Activated T-cell treated with anti-CD3 and anti-CD28 coated beads, Interleukin-2, amount 50 U/mL, for 72 hours (primary cell): ENCODE measurements at regions not wholly inside any gene's neighbourhood (a gene's known extent, or its start where the extent isn't known, plus 50 kb on each side); places are given as distances from the start of the nearest gene placed in this dataset.

Experiments
- ATAC-seq, 2 donors: fragments of 150-1000 bp; cut with Tn5 transposase; replicated peaks in 1 of 2; 2 replicates each; pipeline ENCODE4 v1.10.0; 2021; ENCODE audit warnings: moderate library complexity in 2 of 2, mild to moderate bottlenecking in 1 of 2
- DNase-seq, 2 donors: peaks; one replicate each; pipeline ENCODE4 v3.0.0; 2021 to 2022; ENCODE audit warnings: mixed read lengths in 1 of 2
- H3K27ac Mint-ChIP-seq: one replicate; pipeline ENCODE4 v1.8.0; 2022; ENCODE audit warnings: mild to moderate bottlenecking, moderate library complexity, mixed read lengths
- H3K27me3 Mint-ChIP-seq: one replicate; pipeline ENCODE4 v1.8.0; 2022; ENCODE audit warnings: low read depth, mixed read lengths
- H3K36me3 Mint-ChIP-seq, 2 donors: one replicate each; pipeline ENCODE4 v1.8.0; 2022; ENCODE audit warnings: mixed read lengths in 2 of 2, mild to moderate bottlenecking in 1 of 2; ENCODE audit not compliant: insufficient read depth in 2 of 2
- H3K4me1 Mint-ChIP-seq: one replicate; pipeline ENCODE4 v1.8.0; 2022; ENCODE audit warnings: low read depth, mixed read lengths
- H3K4me3 Mint-ChIP-seq, 2 donors: one replicate each; pipeline ENCODE4 v1.8.0; 2022; ENCODE audit warnings: mild to moderate bottlenecking in 2 of 2, mixed read lengths in 2 of 2, moderate library complexity in 2 of 2
- H3K9me3 Mint-ChIP-seq, 2 donors: one replicate each; pipeline ENCODE4 v1.8.0; 2022; ENCODE audit warnings: mixed read lengths in 2 of 2

GRCh38 chr4:31106419-31106818 is 386.2 kb downstream of the PCDH7 start:
- peaks cover 3 to 4% of the 10 kb centered on the region in 2 donors for H3K9me3 Mint-ChIP-seq
- H3K4me1 Mint-ChIP-seq, result no peaks in the 10 kb centered on the region
- ATAC-seq (no peak), DNase-seq (no peak)
- no peak overlapping the region for H3K27ac Mint-ChIP-seq
- H3K27me3 Mint-ChIP-seq, result no peaks in the 10 kb centered on the region
- H3K4me3 Mint-ChIP-seq, result no peak overlapping the region
- H3K36me3 Mint-ChIP-seq, result no peaks in the 10 kb centered on the region

GRCh38 chr4:31107362-31107761 is 387.2 kb downstream of the PCDH7 start:
- H3K4me3 Mint-ChIP-seq, result no peak overlapping the region
- no peaks in the 10 kb centered on the region for H3K27me3 Mint-ChIP-seq
- H3K4me1 Mint-ChIP-seq, result no peaks in the 10 kb centered on the region
- no peak for DNase-seq
- ATAC-seq, result no peak
- H3K9me3 Mint-ChIP-seq, result peaks cover 3 to 4% of the 10 kb centered on the region in 2 donors
- no peak overlapping the region for H3K27ac Mint-ChIP-seq
- no peaks in the 10 kb centered on the region for H3K36me3 Mint-ChIP-seq

- Mint-ChIP-seq H3K4me1 (no peaks in the 10 kb centered on the region), H3K9me3 (peaks cover under 1 to 3% of the 10 kb centered on the region in 2 donors), H3K27ac (no peak overlapping the region), H3K36me3 (no peaks in the 10 kb centered on the region), H3K27me3 (no peaks in the 10 kb centered on the region), H3K4me3 (no peak overlapping the region)
- ATAC-seq (no peak), DNase-seq (no peak)
Measured at GRCh38 chr4:31108762-31109161, 388.6 kb downstream of the PCDH7 start.

GRCh38 chr4:31111790-31112189 is 391.6 kb downstream of the PCDH7 start:
- Mint-ChIP-seq H3K36me3 (no peaks in the 10 kb centered on the region), H3K27ac (no peak overlapping the region), H3K9me3 (peaks cover 0 to 3% of the 10 kb centered on the region in 2 donors), H3K27me3 (no peaks in the 10 kb centered on the region), H3K4me3 (no peak overlapping the region), H3K4me1 (no peaks in the 10 kb centered on the region)
- ATAC-seq (no peak), DNase-seq (no peak)

GRCh38 chr4:31114816-31115215 is 394.6 kb downstream of the PCDH7 start:
- no peaks in the 10 kb centered on the region for H3K36me3 Mint-ChIP-seq
- DNase-seq, result no peak
- no peaks in the 10 kb centered on the region for H3K4me1 Mint-ChIP-seq
- H3K27me3 Mint-ChIP-seq, result no peaks in the 10 kb centered on the region
- ATAC-seq, result no peak
- H3K9me3 Mint-ChIP-seq, result no peaks in the 10 kb centered on the region
- no peak overlapping the region for H3K4me3 Mint-ChIP-seq
- H3K27ac Mint-ChIP-seq, result no peak overlapping the region

- Mint-ChIP-seq H3K27ac (no peak overlapping the region), H3K9me3 (peaks cover 0 to 9% of the 10 kb centered on the region in 2 donors), H3K4me3 (no peak overlapping the region), H3K27me3 (no peaks in the 10 kb centered on the region), H3K4me1 (no peaks in the 10 kb centered on the region), H3K36me3 (no peaks in the 10 kb centered on the region)
- ATAC-seq (no peak), DNase-seq (no peak)
Measured at GRCh38 chr4:31124008-31124585, 403.9 kb downstream of the PCDH7 start.

- Mint-ChIP-seq H3K4me1 (no peaks in the 10 kb centered on the region), H3K4me3 (no peak overlapping the region), H3K9me3 (peaks cover 0 to 9% of the 10 kb centered on the region in 2 donors), H3K36me3 (no peaks in the 10 kb centered on the region), H3K27ac (no peak overlapping the region), H3K27me3 (no peaks in the 10 kb centered on the region)
- DNase-seq (no peak), ATAC-seq (no peak)
Measured at GRCh38 chr4:31125061-31125460, 404.9 kb downstream of the PCDH7 start.

GRCh38 chr4:31125496-31125895 is 405.3 kb downstream of the PCDH7 start:
- H3K4me3 Mint-ChIP-seq, result no peak overlapping the region
- H3K36me3 Mint-ChIP-seq, result no peaks in the 10 kb centered on the region
- H3K4me1 Mint-ChIP-seq, result no peaks in the 10 kb centered on the region
- no peak for ATAC-seq
- no peak overlapping the region for H3K27ac Mint-ChIP-seq
- H3K9me3 Mint-ChIP-seq, result peaks cover 0 to 9% of the 10 kb centered on the region in 2 donors
- DNase-seq, result no peak
- H3K27me3 Mint-ChIP-seq, result no peaks in the 10 kb centered on the region

- no peak overlapping the region for H3K4me3 Mint-ChIP-seq
Measured at GRCh38 chr4:31126881-31127398, 406.8 kb downstream of the PCDH7 start.

GRCh38 chr4:31130930-31131329 is 410.8 kb downstream of the PCDH7 start:
- Mint-ChIP-seq H3K4me3 (no peak overlapping the region), H3K27ac (no peak overlapping the region), H3K9me3 (peaks cover 0 to 2% of the 10 kb centered on the region in 2 donors), H3K27me3 (no peaks in the 10 kb centered on the region), H3K36me3 (no peaks in the 10 kb centered on the region), H3K4me1 (no peaks in the 10 kb centered on the region)
- ATAC-seq, result no peak
- DNase-seq, result no peak

More at GRCh38 chr4:31126881-31127398, 406.8 kb downstream of the PCDH7 start:
- no peaks in the 10 kb centered on the region for H3K4me1 Mint-ChIP-seq
- H3K27me3 Mint-ChIP-seq, result no peaks in the 10 kb centered on the region
- H3K9me3 Mint-ChIP-seq, result peaks cover 0 to 7% of the 10 kb centered on the region in 2 donors
- ATAC-seq (no peak), DNase-seq (no peak)
- no peak overlapping the region for H3K27ac Mint-ChIP-seq
- no peaks in the 10 kb centered on the region for H3K36me3 Mint-ChIP-seq

- no peak for DNase-seq
- H3K27me3 Mint-ChIP-seq, result no peaks in the 10 kb centered on the region
- no peaks in the 10 kb centered on the region for H3K4me1 Mint-ChIP-seq
- H3K27ac Mint-ChIP-seq, result no peak overlapping the region
- peaks cover 0 to 4% of the 10 kb centered on the region in 2 donors for H3K9me3 Mint-ChIP-seq
- H3K36me3 Mint-ChIP-seq, result no peaks in the 10 kb centered on the region
- ATAC-seq, result no peak
- H3K4me3 Mint-ChIP-seq, result no peak overlapping the region
Measured at GRCh38 chr4:31134720-31135119, 414.6 kb downstream of the PCDH7 start.

GRCh38 chr4:31139767-31140166 is 419.6 kb downstream of the PCDH7 start:
- peaks cover 0 to 3% of the 10 kb centered on the region in 2 donors for H3K9me3 Mint-ChIP-seq
- H3K36me3 Mint-ChIP-seq, result no peaks in the 10 kb centered on the region
- no peak overlapping the region for H3K4me3 Mint-ChIP-seq
- no peaks in the 10 kb centered on the region for H3K27me3 Mint-ChIP-seq
- no peak overlapping the region for H3K27ac Mint-ChIP-seq
- ATAC-seq (no peak), DNase-seq (no peak)
- no peaks in the 10 kb centered on the region for H3K4me1 Mint-ChIP-seq

- Mint-ChIP-seq H3K27me3 (no peaks in the 10 kb centered on the region), H3K36me3 (no peaks in the 10 kb centered on the region), H3K4me3 (no peak overlapping the region), H3K4me1 (no peaks in the 10 kb centered on the region), H3K9me3 (peaks cover 0 to 2% of the 10 kb centered on the region in 2 donors), H3K27ac (no peak overlapping the region)
- no peak for ATAC-seq
- no peak for DNase-seq
Measured at GRCh38 chr4:31141095-31141831, 421.1 kb downstream of the PCDH7 start.

GRCh38 chr4:31141832-31142142 is 421.6 kb downstream of the PCDH7 start:
- no peak overlapping the region for H3K27ac Mint-ChIP-seq
- no peak for ATAC-seq

More at GRCh38 chr4:31141832-31142142, 421.6 kb downstream of the PCDH7 start:
- no peaks in the 10 kb centered on the region for H3K27me3 Mint-ChIP-seq
- DNase-seq, result no peak
- peaks cover 0 to 2% of the 10 kb centered on the region in 2 donors for H3K9me3 Mint-ChIP-seq
- no peaks in the 10 kb centered on the region for H3K4me1 Mint-ChIP-seq
- H3K36me3 Mint-ChIP-seq, result no peaks in the 10 kb centered on the region
- no peak overlapping the region for H3K4me3 Mint-ChIP-seq
